RKO (cell line): ENCODE measurements at regions not wholly inside any gene's neighbourhood (a gene's known extent, or its start where the extent isn't known, plus 50 kb on each side); places are given as distances from the start of the nearest gene placed in this dataset.

Experiments used
- DNase-seq: peaks from one replicate; pipeline ENCODE4 v3.0.0-alpha.2; 2016; ENCODE audit warnings: low spot score

- DNase-seq = no peak
Observed at GRCh38 chr18:50444539-50444938, 69.7 kb downstream of the SKA1 start.

- DNase-seq = no peak
Observed at GRCh38 chr18:50446629-50447028, 71.8 kb downstream of the SKA1 start.

GRCh38 chr18:50447102-50447741 is 72.4 kb downstream of the SKA1 start:
- no peak for DNase-seq

GRCh38 chr18:50447952-50448351 is 73.1 kb downstream of the SKA1 start:
- DNase-seq = no peak

GRCh38 chr18:50451100-50451842 is 76.4 kb downstream of the SKA1 start:
- DNase-seq = no peak

- DNase-seq = no peak
Observed at GRCh38 chr18:50453014-50453680, 78.3 kb downstream of the SKA1 start.

- DNase-seq = no peak
Observed at GRCh38 chr18:50453732-50454131, 78.9 kb downstream of the SKA1 start.

- no peak for DNase-seq
Observed at GRCh38 chr18:50454387-50454988, 79.6 kb downstream of the SKA1 start.

GRCh38 chr18:50456285-50456684 is 81.4 kb downstream of the SKA1 start:
- no peak for DNase-seq

GRCh38 chr18:50457639-50458038 is 82.8 kb downstream of the SKA1 start:
- no peak for DNase-seq

GRCh38 chr18:50458366-50458765 is 83.5 kb downstream of the SKA1 start:
- DNase-seq = no peak

GRCh38 chr18:50458796-50459195 is 84.0 kb downstream of the SKA1 start:
- no peak for DNase-seq

GRCh38 chr18:50460062-50460461 is 85.2 kb downstream of the SKA1 start:
- DNase-seq = no peak

GRCh38 chr18:50460716-50461115 is 85.9 kb downstream of the SKA1 start:
- DNase-seq = no peak

- DNase-seq = no peak
Observed at GRCh38 chr18:50461251-50461650, 86.4 kb downstream of the SKA1 start.

GRCh38 chr18:50465211-50466153 is 90.6 kb downstream of the SKA1 start:
- DNase-seq = no peak

GRCh38 chr18:50466634-50467033 is 91.8 kb downstream of the SKA1 start:
- no peak for DNase-seq

- no peak for DNase-seq
Observed at GRCh38 chr18:50468807-50469206, 91.1 kb upstream of the MAPK4 start.

GRCh38 chr18:50469380-50469781 is 90.5 kb upstream of the MAPK4 start:
- no peak for DNase-seq

GRCh38 chr18:50472941-50473340 is 86.9 kb upstream of the MAPK4 start:
- no peak for DNase-seq

- DNase-seq = no peak
Observed at GRCh38 chr18:50473881-50474280, 86.0 kb upstream of the MAPK4 start.
